ENCODE measurements at regions not wholly inside any gene's neighbourhood (a gene's known extent, or its start where the extent isn't known, plus 50 kb on each side); places are given as distances from the start of the nearest gene placed in this dataset.
"Not testable (repeated sequence)": the region's sequence is repeated elsewhere in the genome, so short reads cannot be mapped to it uniquely, and the experiment has no call there.

- DNase-seq (ENCODE audit: extremely low read depth in 1 of 11, low read depth in 9 of 11, low spot score in 4 of 11) = no peak
Observed at GRCh38 chr18:67770520-67770919, 254.0 kb upstream of the DSEL start.

- no peak for DNase-seq (ENCODE audit: extremely low read depth in 1 of 11, low read depth in 9 of 11, low spot score in 4 of 11)
Observed at GRCh38 chr18:67766930-67767329, 250.4 kb upstream of the DSEL start.

DNA sequence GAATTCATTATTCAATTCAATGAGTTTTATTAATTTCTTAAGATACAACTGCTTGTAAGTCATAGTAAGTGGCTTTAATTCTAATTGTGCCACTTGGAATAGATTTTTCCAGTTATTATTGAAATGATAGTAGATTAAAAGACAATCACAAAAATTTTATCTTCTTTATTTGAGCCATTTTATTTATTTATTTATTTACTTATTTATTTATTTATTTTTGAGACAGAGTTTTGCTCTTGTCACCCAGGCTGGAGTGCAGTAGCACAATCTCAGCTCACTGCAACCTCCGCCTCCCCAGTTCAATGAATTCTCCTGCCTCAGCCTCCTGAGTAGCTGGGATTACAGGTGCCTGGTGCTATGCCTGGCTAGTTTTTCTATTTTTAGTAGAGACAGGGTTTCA, 235.7 kb upstream of the DSEL start:
- DNase-seq (ENCODE audit: extremely low read depth in 1 of 11, low read depth in 9 of 11, low spot score in 4 of 11) = not testable (repeated sequence)

GRCh38 chr18:67742954-67743353, 226.4 kb upstream of the DSEL start:
- no peak for DNase-seq (ENCODE audit: extremely low read depth in 1 of 11, low read depth in 9 of 11, low spot score in 4 of 11)

DNA sequence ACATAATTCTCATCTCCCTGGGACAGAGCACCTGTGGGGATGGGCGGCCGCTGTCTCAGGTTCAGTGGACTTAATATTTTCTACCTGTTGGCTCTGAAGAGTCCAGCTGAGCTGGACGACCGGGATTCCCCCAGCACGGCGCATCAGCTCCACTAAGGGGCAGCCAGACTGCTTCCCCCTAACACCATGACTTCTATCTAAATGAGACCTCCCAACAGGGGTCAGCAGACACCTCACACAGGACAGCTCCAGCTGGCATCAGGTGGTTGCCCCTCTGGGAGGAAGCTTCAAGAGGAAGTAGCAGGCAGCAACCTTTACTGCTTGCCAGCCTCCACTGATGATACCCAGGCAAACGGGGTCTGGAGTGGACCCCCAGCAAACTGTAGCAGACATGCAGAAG, 226.0 kb upstream of the DSEL start:
- no peak for DNase-seq (ENCODE audit: extremely low read depth in 1 of 11, low read depth in 9 of 11, low spot score in 4 of 11)

- DNase-seq (ENCODE audit: extremely low read depth in 1 of 11, low read depth in 9 of 11, low spot score in 4 of 11) = no peak
Observed at GRCh38 chr18:67735506-67735905, 219.0 kb upstream of the DSEL start.

DNA sequence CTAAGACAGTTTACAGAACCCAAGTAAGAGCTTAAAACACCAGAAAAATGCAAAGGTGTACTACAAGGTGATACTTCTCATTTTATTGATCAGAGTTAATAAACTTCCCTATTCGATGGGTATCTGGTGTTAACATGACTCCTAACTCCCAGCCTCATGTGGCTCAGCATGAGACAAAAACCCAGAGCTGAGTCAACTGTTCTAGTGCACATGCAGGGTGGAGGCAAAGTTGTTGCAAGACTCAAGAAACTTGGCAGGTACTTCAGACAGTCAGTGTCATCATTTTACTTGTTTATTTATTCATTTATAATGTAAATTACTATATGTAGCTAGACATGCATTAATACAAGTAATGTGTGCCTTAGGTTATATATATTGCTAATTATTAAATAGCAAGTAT, 216.6 kb upstream of the DSEL start:
- no peak for DNase-seq (ENCODE audit: extremely low read depth in 1 of 11, low read depth in 9 of 11, low spot score in 4 of 11)

- no peak for DNase-seq (ENCODE audit: extremely low read depth in 1 of 11, low read depth in 9 of 11, low spot score in 4 of 11)
Observed at GRCh38 chr18:67731851-67732250, 215.3 kb upstream of the DSEL start.

GRCh38 chr18:67730886-67731285, 214.4 kb upstream of the DSEL start:
- no peak for DNase-seq (ENCODE audit: extremely low read depth in 1 of 11, low read depth in 9 of 11, low spot score in 4 of 11)

- DNase-seq (ENCODE audit: extremely low read depth in 1 of 11, low read depth in 9 of 11, low spot score in 4 of 11) = no peak
Observed at GRCh38 chr18:67728364-67728763, 211.8 kb upstream of the DSEL start.

DNA sequence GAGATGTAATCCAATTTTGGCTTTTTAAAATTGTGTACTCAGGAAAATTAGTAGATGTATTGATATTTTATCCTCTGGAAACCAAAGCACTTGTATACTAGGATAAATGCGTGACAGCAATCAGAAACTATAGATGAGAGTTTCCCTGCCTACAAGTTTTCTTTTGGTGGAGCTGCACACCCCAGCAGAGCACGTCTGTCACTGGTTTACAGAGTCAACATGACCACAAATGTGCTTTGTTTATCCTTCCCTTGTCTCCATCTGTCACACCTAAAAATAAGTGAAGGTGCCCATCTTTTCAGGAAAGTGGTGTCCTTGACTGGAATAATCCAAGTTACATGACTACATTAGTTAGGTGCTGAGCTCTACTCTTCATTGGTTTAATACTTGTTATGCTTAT, 210.4 kb upstream of the DSEL start:
- no peak for DNase-seq (ENCODE audit: extremely low read depth in 1 of 11, low read depth in 9 of 11, low spot score in 4 of 11)

GRCh38 chr18:67717800-67718199, 201.3 kb upstream of the DSEL start:
- no peak for DNase-seq (ENCODE audit: extremely low read depth in 1 of 11, low read depth in 9 of 11, low spot score in 4 of 11)

- DNase-seq (ENCODE audit: extremely low read depth in 1 of 11, low read depth in 9 of 11, low spot score in 4 of 11) = no peak
Observed at GRCh38 chr18:67715567-67715966, 199.0 kb upstream of the DSEL start.

DNA sequence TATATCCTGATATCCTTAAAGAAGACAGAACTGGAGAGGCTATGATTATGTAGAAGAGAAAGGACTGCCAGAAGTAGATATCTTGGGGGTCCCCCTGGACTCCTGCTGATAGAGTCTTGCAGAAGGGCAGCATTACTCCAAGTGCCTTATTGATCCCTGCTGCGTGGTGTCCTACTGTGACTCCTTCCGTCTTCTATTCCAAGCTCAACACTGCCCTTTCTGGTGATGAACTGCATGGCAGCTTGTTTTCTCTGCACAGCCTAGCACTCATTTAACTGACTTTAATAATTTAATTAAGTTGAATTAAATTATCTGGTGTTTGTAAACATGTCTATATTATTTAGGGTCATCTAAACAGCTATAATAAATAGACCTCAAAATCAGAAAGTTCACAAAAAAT, 194.1 kb upstream of the DSEL start:
- DNase-seq (ENCODE audit: extremely low read depth in 1 of 11, low read depth in 9 of 11, low spot score in 4 of 11) = no peak

DNA sequence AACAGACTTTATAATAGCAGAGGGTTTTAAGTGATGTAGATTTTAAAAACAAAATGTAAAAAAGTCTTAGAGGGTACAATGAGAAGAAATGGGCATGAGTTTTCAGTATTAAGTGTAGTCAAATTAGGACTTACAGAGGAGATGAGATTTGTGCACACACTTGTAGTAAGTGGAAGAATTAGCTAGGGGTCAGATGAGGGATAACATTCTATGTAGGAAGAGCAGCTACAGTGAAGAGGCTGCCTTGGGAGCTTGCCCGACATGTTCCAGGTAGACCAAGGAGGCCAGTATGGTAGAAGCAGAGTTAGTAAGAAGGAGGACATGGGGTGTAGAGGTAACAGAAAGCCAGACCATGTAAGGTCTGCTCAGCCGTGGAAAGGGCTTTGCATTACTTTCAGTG, 189.2 kb upstream of the DSEL start:
- DNase-seq (ENCODE audit: extremely low read depth in 1 of 11, low read depth in 9 of 11, low spot score in 4 of 11) = no peak

- DNase-seq (ENCODE audit: extremely low read depth in 1 of 11, low read depth in 9 of 11, low spot score in 4 of 11) = no peak
Observed at GRCh38 chr18:67695684-67696083, 179.2 kb upstream of the DSEL start.

GRCh38 chr18:67694787-67695186, 178.3 kb upstream of the DSEL start:
- no peak for DNase-seq (ENCODE audit: extremely low read depth in 1 of 11, low read depth in 9 of 11, low spot score in 4 of 11)

DNA sequence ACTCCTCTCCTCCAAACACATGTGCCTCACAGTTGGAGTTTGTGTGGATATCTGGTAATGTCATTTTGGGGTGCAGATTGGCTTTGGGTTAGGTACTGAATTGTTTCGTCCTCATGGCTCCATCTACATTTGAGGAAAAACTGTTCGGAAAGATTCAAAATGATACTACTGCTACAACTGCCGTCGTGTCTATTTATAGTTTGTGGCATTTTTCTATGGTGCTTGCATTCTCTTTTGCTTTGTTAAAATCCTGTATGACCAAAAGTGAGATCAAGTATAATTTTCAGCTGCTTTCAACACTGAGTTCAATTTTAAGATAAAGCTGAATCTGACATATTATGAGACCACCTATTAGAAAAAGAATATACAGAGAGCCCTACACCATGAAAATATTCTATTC, 176.3 kb upstream of the DSEL start:
- no peak for DNase-seq (ENCODE audit: extremely low read depth in 1 of 11, low read depth in 9 of 11, low spot score in 4 of 11)

GRCh38 chr18:67682516-67682915, 166.0 kb upstream of the DSEL start:
- DNase-seq (ENCODE audit: extremely low read depth in 1 of 11, low read depth in 9 of 11, low spot score in 4 of 11) = no peak

GRCh38 chr18:67677489-67677888, 161.0 kb upstream of the DSEL start:
- DNase-seq (ENCODE audit: extremely low read depth in 1 of 11, low read depth in 9 of 11, low spot score in 4 of 11) = no peak

GRCh38 chr18:67672716-67673115, 156.2 kb upstream of the DSEL start:
- no peak for DNase-seq (ENCODE audit: extremely low read depth in 1 of 11, low read depth in 9 of 11, low spot score in 4 of 11)

DNA sequence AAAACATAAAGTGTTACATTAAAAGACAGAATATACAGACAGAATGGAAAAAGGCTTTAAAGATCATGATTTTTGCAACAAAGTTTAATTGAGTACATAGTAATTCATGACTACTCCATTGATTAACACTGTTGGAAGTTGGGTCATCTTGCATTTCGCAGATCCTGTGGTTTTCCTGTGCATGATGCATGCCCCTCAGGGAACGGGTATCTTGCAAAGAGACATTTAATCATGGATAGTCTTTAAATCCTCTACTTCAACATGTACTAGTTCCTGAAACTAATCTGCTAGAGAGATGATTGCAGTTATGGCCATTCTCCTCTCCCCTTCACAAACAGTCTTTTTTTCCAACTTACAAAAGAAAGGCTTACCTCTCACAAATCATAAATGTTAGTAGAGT, 155.6 kb upstream of the DSEL start:
- DNase-seq (ENCODE audit: extremely low read depth in 1 of 11, low read depth in 9 of 11, low spot score in 4 of 11) = no peak

Data from renal cortex interstitium (tissue), 11 donors.